Uterus (tissue), 2 donors: ENCODE measurements at regions not wholly inside any gene's neighbourhood (a gene's known extent, or its start where the extent isn't known, plus 50 kb on each side); places are given as distances from the start of the nearest gene placed in this dataset.

Experiments
- CTCF ChIP-seq, 4 experiments: fragments of 200-600 bp in 2 of 4; fragments of 450-650 bp in 2 of 4; sonication (generic) in 2 of 4; IDR thresholded peaks; one replicate each; pipeline ENCODE4 v1.5.1; 2016 to 2019; ENCODE audit warnings: antibody characterized with exemption in 4 of 4, mild to moderate bottlenecking in 2 of 4, moderate library complexity in 1 of 4
- POLR2A ChIP-seq, 2 donors: fragments of 450-650 bp; IDR thresholded peaks; one replicate each; pipeline ENCODE4 v1.6.1; 2016; ENCODE audit warnings: antibody characterized with exemption in 2 of 2, mild to moderate bottlenecking in 1 of 2, moderate library complexity in 1 of 2

GRCh38 chr20:6506906-6507305, 260.6 kb upstream of the BMP2 start:
- TF ChIP-seq CTCF (IDR thresholded peaks at IDR 0.05) (no peak), POLR2A (IDR thresholded peaks at IDR 0.05) (no peak)
